MM.1S (cell line): ENCODE measurements at regions not wholly inside any gene's neighbourhood (a gene's known extent, or its start where the extent isn't known, plus 50 kb on each side); places are given as distances from the start of the nearest gene placed in this dataset.

Experiments
- EZH2 ChIP-seq: fragments of 300-600 bp; sonication (generic); optimal IDR thresholded peaks from 2 replicates; pipeline ENCODE3; 2017; ENCODE audit warnings: low read depth, mild to moderate bottlenecking, antibody characterized with exemption, low read length, mixed read lengths
- EZH2phosphoT487 ChIP-seq: fragments of 300-600 bp; sonication (generic); IDR thresholded peaks from 2 replicates; pipeline ENCODE4 v1.6.1; 2018; ENCODE audit warnings: antibody characterized with exemption, low read length
- TF ChIP-seq, protein P1 (sequence below): fragments of 300-600 bp; sonication (generic); IDR thresholded peaks from 2 replicates; pipeline ENCODE4 v1.5.1; 2016; ENCODE audit warnings: antibody characterized with exemption, low read length, mixed read lengths

DNA sequence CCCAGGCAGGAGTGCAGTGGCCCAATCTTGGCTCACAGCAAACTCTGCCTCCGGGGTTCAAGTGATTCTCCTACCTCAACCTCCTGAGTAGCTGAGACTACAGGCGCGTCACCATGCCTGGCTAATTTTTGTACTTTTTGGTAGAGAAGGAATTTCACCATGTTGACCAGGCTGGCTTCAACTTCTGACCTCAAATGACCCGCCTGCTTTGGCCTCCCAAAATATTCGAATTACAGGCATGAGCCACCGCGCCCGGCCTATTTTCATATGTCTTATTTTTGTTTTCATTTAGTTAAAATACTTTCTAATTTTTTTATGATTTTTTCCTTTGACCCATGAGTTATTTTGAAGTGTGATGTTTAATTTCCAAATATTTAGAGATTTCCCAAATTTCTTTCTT is 143.6 kb upstream of the VRK1 start:
- TF ChIP-seq, protein P1, sequence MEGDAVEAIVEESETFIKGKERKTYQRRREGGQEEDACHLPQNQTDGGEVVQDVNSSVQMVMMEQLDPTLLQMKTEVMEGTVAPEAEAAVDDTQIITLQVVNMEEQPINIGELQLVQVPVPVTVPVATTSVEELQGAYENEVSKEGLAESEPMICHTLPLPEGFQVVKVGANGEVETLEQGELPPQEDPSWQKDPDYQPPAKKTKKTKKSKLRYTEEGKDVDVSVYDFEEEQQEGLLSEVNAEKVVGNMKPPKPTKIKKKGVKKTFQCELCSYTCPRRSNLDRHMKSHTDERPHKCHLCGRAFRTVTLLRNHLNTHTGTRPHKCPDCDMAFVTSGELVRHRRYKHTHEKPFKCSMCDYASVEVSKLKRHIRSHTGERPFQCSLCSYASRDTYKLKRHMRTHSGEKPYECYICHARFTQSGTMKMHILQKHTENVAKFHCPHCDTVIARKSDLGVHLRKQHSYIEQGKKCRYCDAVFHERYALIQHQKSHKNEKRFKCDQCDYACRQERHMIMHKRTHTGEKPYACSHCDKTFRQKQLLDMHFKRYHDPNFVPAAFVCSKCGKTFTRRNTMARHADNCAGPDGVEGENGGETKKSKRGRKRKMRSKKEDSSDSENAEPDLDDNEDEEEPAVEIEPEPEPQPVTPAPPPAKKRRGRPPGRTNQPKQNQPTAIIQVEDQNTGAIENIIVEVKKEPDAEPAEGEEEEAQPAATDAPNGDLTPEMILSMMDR, result no peak
- no peak for TF ChIP-seq EZH2phosphoT487
- TF ChIP-seq EZH2, result no peak
